ENCODE measurements at regions not wholly inside any gene's neighbourhood (a gene's known extent, or its start where the extent isn't known, plus 50 kb on each side); places are given as distances from the start of the nearest gene placed in this dataset.

GRCh38 chrX:109827772-109828171 lies 94.7 kb upstream of the ACSL4 start:
- FAIRE-seq = no peak
- H3K9ac ChIP-seq (ENCODE audit: low read length) = no peak overlapping the region

GRCh38 chrX:109830157-109830703 lies 97.2 kb upstream of the ACSL4 start:
- no peaks in the 10 kb centered on the region for H3K79me2 ChIP-seq (ENCODE audit: insufficient read depth, low read length)
- no peak overlapping the region for H3K4me3 ChIP-seq (ENCODE audit: insufficient read depth, low read depth, low read length)
- DNase-seq (ENCODE audit: low read depth) (no peak), FAIRE-seq (no peak)
- no peaks in the 10 kb centered on the region for H3K9me3 ChIP-seq (ENCODE audit: insufficient read depth, low read depth, low read length)
- peak overlapping the region; percentile 48 for H3K4me2 ChIP-seq (ENCODE audit: low read length)
- H3K4me1 ChIP-seq (ENCODE audit: insufficient read depth, low read length) = peaks cover 14% of the 10 kb centered on the region
- H3K27ac ChIP-seq (ENCODE audit: low read depth, low read length) = no peak overlapping the region
- no peaks in the 10 kb centered on the region for H4K20me1 ChIP-seq (ENCODE audit: insufficient read depth, low read length)
- Mint-ChIP-seq H3K4me1 (ENCODE audit: low read depth, unreplicated experiment) (peaks cover 12% of the 10 kb centered on the region), H3K9me3 (ENCODE audit: unreplicated experiment) (no peaks in the 10 kb centered on the region), H3K27me3 (ENCODE audit: low read depth, unreplicated experiment) (no peaks in the 10 kb centered on the region), H3K27ac (ENCODE audit: unreplicated experiment) (no peak overlapping the region), H3K4me3 (ENCODE audit: unreplicated experiment) (peak overlapping the region; percentile 54), H3K36me3 (ENCODE audit: low read depth, unreplicated experiment) (no peaks in the 10 kb centered on the region)
- no peak overlapping the region for H3K9ac ChIP-seq (ENCODE audit: low read length)
- H3K27me3 ChIP-seq (ENCODE audit: insufficient read depth, low read length) = peaks cover 3% of the 10 kb centered on the region
- no peaks in the 10 kb centered on the region for H3K36me3 ChIP-seq (ENCODE audit: insufficient read depth, low read length)
- H2AFZ ChIP-seq (ENCODE audit: low read depth, low read length) = no peak overlapping the region
- TF ChIP-seq EZH2 (IDR thresholded peaks at IDR 0.05; ENCODE audit: insufficient read depth, low read length) (no peak), CTCF (IDR thresholded peaks at IDR 0.05; ENCODE audit: insufficient read depth, low read depth, low read length) (no peak)

More at GRCh38 chrX:109827772-109828171, 94.7 kb upstream of the ACSL4 start:
- peaks cover 3% of the 10 kb centered on the region for H3K27me3 ChIP-seq (ENCODE audit: insufficient read depth, low read length)
- Mint-ChIP-seq H3K9me3 (ENCODE audit: unreplicated experiment) (no peaks in the 10 kb centered on the region), H3K27me3 (ENCODE audit: low read depth, unreplicated experiment) (no peaks in the 10 kb centered on the region), H3K27ac (ENCODE audit: unreplicated experiment) (no peak overlapping the region), H3K4me1 (ENCODE audit: low read depth, unreplicated experiment) (peaks cover 14% of the 10 kb centered on the region), H3K4me3 (ENCODE audit: unreplicated experiment) (no peak overlapping the region), H3K36me3 (ENCODE audit: low read depth, unreplicated experiment) (no peaks in the 10 kb centered on the region)
- H3K27ac ChIP-seq (ENCODE audit: low read depth, low read length) = no peak overlapping the region
- H3K4me1 ChIP-seq (ENCODE audit: insufficient read depth, low read length) = peaks cover 21% of the 10 kb centered on the region
- no peak overlapping the region for H3K4me3 ChIP-seq (ENCODE audit: insufficient read depth, low read depth, low read length)
- DNase-seq (ENCODE audit: low read depth) = no peak
- no peak overlapping the region for H2AFZ ChIP-seq (ENCODE audit: low read depth, low read length)
- H3K36me3 ChIP-seq (ENCODE audit: insufficient read depth, low read length) = no peaks in the 10 kb centered on the region
- TF ChIP-seq EZH2 (IDR thresholded peaks at IDR 0.05; ENCODE audit: insufficient read depth, low read length) (no peak), CTCF (IDR thresholded peaks at IDR 0.05; ENCODE audit: insufficient read depth, low read depth, low read length) (no peak)
- peak overlapping the region; percentile 56 for H3K4me2 ChIP-seq (ENCODE audit: low read length)
- H3K9me3 ChIP-seq (ENCODE audit: insufficient read depth, low read depth, low read length) = no peaks in the 10 kb centered on the region
- no peaks in the 10 kb centered on the region for H3K79me2 ChIP-seq (ENCODE audit: insufficient read depth, low read length)
- H4K20me1 ChIP-seq (ENCODE audit: insufficient read depth, low read length) = no peaks in the 10 kb centered on the region

GRCh38 chrX:109830704-109831206 lies 97.7 kb upstream of the ACSL4 start:
- Histone ChIP-seq H3K27me3 (ENCODE audit: insufficient read depth, low read length) (peaks cover 3% of the 10 kb centered on the region), H4K20me1 (ENCODE audit: insufficient read depth, low read length) (no peaks in the 10 kb centered on the region), H3K9me3 (ENCODE audit: insufficient read depth, low read depth, low read length) (no peaks in the 10 kb centered on the region), H3K36me3 (ENCODE audit: insufficient read depth, low read length) (no peaks in the 10 kb centered on the region), H3K9ac (ENCODE audit: low read length) (no peak overlapping the region), H3K27ac (ENCODE audit: low read depth, low read length) (no peak overlapping the region), H3K4me3 (ENCODE audit: insufficient read depth, low read depth, low read length) (no peak overlapping the region), H3K4me2 (ENCODE audit: low read length) (peak overlapping the region; percentile 48), H3K4me1 (ENCODE audit: insufficient read depth, low read length) (peaks cover 14% of the 10 kb centered on the region), H2AFZ (ENCODE audit: low read depth, low read length) (no peak overlapping the region), H3K79me2 (ENCODE audit: insufficient read depth, low read length) (no peaks in the 10 kb centered on the region)
- Mint-ChIP-seq H3K36me3 (ENCODE audit: low read depth, unreplicated experiment) (no peaks in the 10 kb centered on the region), H3K4me3 (ENCODE audit: unreplicated experiment) (no peak overlapping the region), H3K27me3 (ENCODE audit: low read depth, unreplicated experiment) (no peaks in the 10 kb centered on the region), H3K9me3 (ENCODE audit: unreplicated experiment) (no peaks in the 10 kb centered on the region), H3K27ac (ENCODE audit: unreplicated experiment) (no peak overlapping the region), H3K4me1 (ENCODE audit: low read depth, unreplicated experiment) (peaks cover 12% of the 10 kb centered on the region)
- TF ChIP-seq CTCF (IDR thresholded peaks at IDR 0.05; ENCODE audit: insufficient read depth, low read depth, low read length) (no peak), EZH2 (IDR thresholded peaks at IDR 0.05; ENCODE audit: insufficient read depth, low read length) (no peak)
- peak; percentile 67 for DNase-seq (ENCODE audit: low read depth)
- FAIRE-seq = no peak
